ENCODE measurements at regions not wholly inside any gene's neighbourhood (a gene's known extent, or its start where the extent isn't known, plus 50 kb on each side); places are given as distances from the start of the nearest gene placed in this dataset.
"Not testable (repeated sequence)": the region's sequence is repeated elsewhere in the genome, so short reads cannot be mapped to it uniquely, and the experiment has no call there.

GRCh38 chr1:118326960-118327629 lies 142.1 kb upstream of the SPAG17 start:
- no peak for DNase-seq (ENCODE audit: extremely low read depth in 1 of 11, low read depth in 9 of 11, low spot score in 4 of 11)

GRCh38 chr1:118325550-118326225 lies 140.7 kb upstream of the SPAG17 start:
- no peak for DNase-seq (ENCODE audit: extremely low read depth in 1 of 11, low read depth in 9 of 11, low spot score in 4 of 11)

GRCh38 chr1:118323246-118323645 lies 138.2 kb upstream of the SPAG17 start:
- no peak for DNase-seq (ENCODE audit: extremely low read depth in 1 of 11, low read depth in 9 of 11, low spot score in 4 of 11)

GRCh38 chr1:118322331-118322730 lies 137.3 kb upstream of the SPAG17 start:
- DNase-seq (ENCODE audit: extremely low read depth in 1 of 11, low read depth in 9 of 11, low spot score in 4 of 11), result no peak

- DNase-seq (ENCODE audit: extremely low read depth in 1 of 11, low read depth in 9 of 11, low spot score in 4 of 11), result no peak
Measured at GRCh38 chr1:118321840-118322239, 136.8 kb upstream of the SPAG17 start.

GRCh38 chr1:118317842-118318614 lies 133.0 kb upstream of the SPAG17 start:
- DNase-seq (ENCODE audit: extremely low read depth in 1 of 11, low read depth in 9 of 11, low spot score in 4 of 11), result no peak

- DNase-seq (ENCODE audit: extremely low read depth in 1 of 11, low read depth in 9 of 11, low spot score in 4 of 11), result no peak
Measured at GRCh38 chr1:118306851-118307250, 121.8 kb upstream of the SPAG17 start.

GRCh38 chr1:118304722-118305359 lies 119.8 kb upstream of the SPAG17 start:
- no peak for DNase-seq (ENCODE audit: extremely low read depth in 1 of 11, low read depth in 9 of 11, low spot score in 4 of 11)

GRCh38 chr1:118303534-118303933 lies 118.5 kb upstream of the SPAG17 start:
- no peak for DNase-seq (ENCODE audit: extremely low read depth in 1 of 11, low read depth in 9 of 11, low spot score in 4 of 11)

- no peak for DNase-seq (ENCODE audit: extremely low read depth in 1 of 11, low read depth in 9 of 11, low spot score in 4 of 11)
Measured at GRCh38 chr1:118303064-118303463, 118.0 kb upstream of the SPAG17 start.

- no peak for DNase-seq (ENCODE audit: extremely low read depth in 1 of 11, low read depth in 9 of 11, low spot score in 4 of 11)
Measured at GRCh38 chr1:118302145-118302544, 117.1 kb upstream of the SPAG17 start.

GRCh38 chr1:118300808-118301207 lies 115.8 kb upstream of the SPAG17 start:
- peak in 4 of 11 donors; percentile 23 to 58 (median 41) for DNase-seq (ENCODE audit: extremely low read depth in 1 of 11, low read depth in 9 of 11, low spot score in 4 of 11)

GRCh38 chr1:118298397-118298796 lies 113.4 kb upstream of the SPAG17 start:
- no peak for DNase-seq (ENCODE audit: extremely low read depth in 1 of 11, low read depth in 9 of 11, low spot score in 4 of 11)

- no peak for DNase-seq (ENCODE audit: extremely low read depth in 1 of 11, low read depth in 9 of 11, low spot score in 4 of 11)
Measured at GRCh38 chr1:118297521-118297920, 112.5 kb upstream of the SPAG17 start.

GRCh38 chr1:118294875-118295642 lies 110.0 kb upstream of the SPAG17 start:
- DNase-seq (ENCODE audit: extremely low read depth in 1 of 11, low read depth in 9 of 11, low spot score in 4 of 11), result peak in 2 of 11 donors; percentile 27 to 30

- DNase-seq (ENCODE audit: extremely low read depth in 1 of 11, low read depth in 9 of 11, low spot score in 4 of 11), result no peak
Measured at GRCh38 chr1:118291661-118292060, 106.6 kb upstream of the SPAG17 start.

GRCh38 chr1:118290571-118290970 lies 105.5 kb upstream of the SPAG17 start:
- DNase-seq (ENCODE audit: extremely low read depth in 1 of 11, low read depth in 9 of 11, low spot score in 4 of 11), result no peak

- DNase-seq (ENCODE audit: extremely low read depth in 1 of 11, low read depth in 9 of 11, low spot score in 4 of 11), result no peak
Measured at GRCh38 chr1:118290046-118290445, 105.0 kb upstream of the SPAG17 start.

GRCh38 chr1:118280656-118281055 lies 95.6 kb upstream of the SPAG17 start:
- DNase-seq (ENCODE audit: extremely low read depth in 1 of 11, low read depth in 9 of 11, low spot score in 4 of 11), result not testable (repeated sequence)

All from renal cortex interstitium (tissue), 11 donors.